BLaER1 treated with 17β-estradiol and CSF1 and Interleukin-3, amounts not matched to agents 10 nM and 100 nM (cell line): ENCODE measurements at regions not wholly inside any gene's neighbourhood (a gene's known extent, or its start where the extent isn't known, plus 50 kb on each side); places are given as distances from the start of the nearest gene placed in this dataset.

Experiments
- H3K27ac ChIP-seq, 11 experiments: shearing (Covaris generic); formaldehyde crosslinking; 2 replicates each; pipeline ENCODE4 v1.8.1; 2022
- H3K27me3 ChIP-seq, 11 experiments: shearing (Covaris generic); formaldehyde crosslinking; 2 replicates each; pipeline ENCODE4 v1.8.1; 2022
- H3K36me3 ChIP-seq, 11 experiments: shearing (Covaris generic); formaldehyde crosslinking; 2 replicates each; pipeline ENCODE4 v1.8.1; 2022
- H3K4me1 ChIP-seq, 10 experiments: shearing (Covaris generic); formaldehyde crosslinking; 2 replicates each; pipeline ENCODE4 v1.8.1; 2022
- H3K4me2 ChIP-seq, 11 experiments: shearing (Covaris generic); formaldehyde crosslinking; 2 replicates each; pipeline ENCODE4 v1.8.1; 2022
- H3K4me3 ChIP-seq, 10 experiments: shearing (Covaris generic); formaldehyde crosslinking; 2 replicates each; pipeline ENCODE4 v1.8.1; 2022
- H3K9ac ChIP-seq, 11 experiments: shearing (Covaris generic); formaldehyde crosslinking; 2 replicates each; pipeline ENCODE4 v1.8.1; 2022
- H3K9me3 ChIP-seq, 11 experiments: shearing (Covaris generic); formaldehyde crosslinking; replicated peaks in 1 of 11; 2 replicates each; pipeline ENCODE4 v1.8.1; 2022
- H4K20me1 ChIP-seq, 11 experiments: shearing (Covaris generic); formaldehyde crosslinking; 2 replicates each; pipeline ENCODE4 v1.8.1; 2022
- Cebpa-rat ChIP-seq, 11 experiments: shearing (Covaris generic); IDR thresholded peaks; 2 replicates each; pipeline ENCODE4 v1.8.1; 2022

GRCh38 chr12:128079446-128079845, 187.5 kb upstream of the TMEM132C start:
- no peaks in the 10 kb centered on the region for H3K36me3 ChIP-seq
- no peaks in the 10 kb centered on the region for H3K4me1 ChIP-seq
- no peak overlapping the region for H3K4me3 ChIP-seq
- H3K9me3 ChIP-seq = peaks cover 0 to 15% (median 11%) of the 10 kb centered on the region in 11 experiments; a peak in 14 of 22 replicates
- TF ChIP-seq Cebpa-rat (IDR thresholded peaks at IDR 0.05) = no peak
- no peak overlapping the region for H3K9ac ChIP-seq
- H3K27ac ChIP-seq = no peak overlapping the region
- no peaks in the 10 kb centered on the region for H3K27me3 ChIP-seq
- no peaks in the 10 kb centered on the region for H4K20me1 ChIP-seq
- no peak overlapping the region for H3K4me2 ChIP-seq

GRCh38 chr12:128083132-128083729, 183.7 kb upstream of the TMEM132C start:
- Histone ChIP-seq H3K4me1 (no peaks in the 10 kb centered on the region), H3K36me3 (no peaks in the 10 kb centered on the region), H3K27me3 (no peaks in the 10 kb centered on the region), H3K9ac (no peak overlapping the region), H3K4me3 (no peak overlapping the region), H3K9me3 (peaks cover 0 to 10% (median 5%) of the 10 kb centered on the region in 11 experiments; a peak in 11 of 22 replicates), H4K20me1 (no peaks in the 10 kb centered on the region), H3K4me2 (no peak overlapping the region), H3K27ac (no peak overlapping the region)
- no peak for TF ChIP-seq Cebpa-rat (IDR thresholded peaks at IDR 0.05)

GRCh38 chr12:128088926-128089325, 178.0 kb upstream of the TMEM132C start:
- Histone ChIP-seq H3K4me1 (no peaks in the 10 kb centered on the region), H3K9ac (no peak overlapping the region), H3K4me3 (no peak overlapping the region), H3K36me3 (no peaks in the 10 kb centered on the region), H3K27ac (no peak overlapping the region), H4K20me1 (no peaks in the 10 kb centered on the region), H3K9me3 (peaks cover 0 to 27% (median 10%) of the 10 kb centered on the region in 11 experiments; a peak in 11 of 22 replicates), H3K27me3 (no peaks in the 10 kb centered on the region), H3K4me2 (no peak overlapping the region)
- TF ChIP-seq Cebpa-rat (IDR thresholded peaks at IDR 0.05) = no peak

- Histone ChIP-seq H4K20me1 (no peaks in the 10 kb centered on the region), H3K27me3 (no peaks in the 10 kb centered on the region), H3K4me3 (no peak overlapping the region), H3K9me3 (peaks cover 0 to 27% (median 10%) of the 10 kb centered on the region in 11 experiments; a peak in 11 of 22 replicates), H3K36me3 (no peaks in the 10 kb centered on the region), H3K4me1 (no peaks in the 10 kb centered on the region), H3K27ac (no peak overlapping the region), H3K9ac (no peak overlapping the region), H3K4me2 (no peak overlapping the region)
- TF ChIP-seq Cebpa-rat (IDR thresholded peaks at IDR 0.05) = no peak
Observed at GRCh38 chr12:128089961-128090360, 177.0 kb upstream of the TMEM132C start.

GRCh38 chr12:128091101-128091720, 175.8 kb upstream of the TMEM132C start:
- TF ChIP-seq Cebpa-rat (IDR thresholded peaks at IDR 0.05) = no peak
- H3K4me3 ChIP-seq = no peak overlapping the region
- no peaks in the 10 kb centered on the region for H3K36me3 ChIP-seq
- H3K9ac ChIP-seq = no peak overlapping the region
- no peaks in the 10 kb centered on the region for H4K20me1 ChIP-seq
- no peaks in the 10 kb centered on the region for H3K4me1 ChIP-seq
- no peak overlapping the region for H3K4me2 ChIP-seq
- no peak overlapping the region for H3K27ac ChIP-seq
- H3K27me3 ChIP-seq = no peaks in the 10 kb centered on the region
- peaks cover 0 to 27% (median 10%) of the 10 kb centered on the region in 11 experiments; a peak in 11 of 22 replicates for H3K9me3 ChIP-seq

GRCh38 chr12:128091951-128092382, 175.0 kb upstream of the TMEM132C start:
- Histone ChIP-seq H3K4me1 (no peaks in the 10 kb centered on the region), H4K20me1 (no peaks in the 10 kb centered on the region), H3K36me3 (no peaks in the 10 kb centered on the region), H3K9me3 (peaks cover 0 to 27% (median 10%) of the 10 kb centered on the region in 11 experiments; a peak in 11 of 22 replicates), H3K27me3 (no peaks in the 10 kb centered on the region), H3K4me2 (no peak overlapping the region), H3K4me3 (no peak overlapping the region), H3K9ac (no peak overlapping the region), H3K27ac (no peak overlapping the region)
- no peak for TF ChIP-seq Cebpa-rat (IDR thresholded peaks at IDR 0.05)

GRCh38 chr12:128098730-128099129, 168.2 kb upstream of the TMEM132C start:
- no peaks in the 10 kb centered on the region for H4K20me1 ChIP-seq
- no peak for TF ChIP-seq Cebpa-rat (IDR thresholded peaks at IDR 0.05)
- no peaks in the 10 kb centered on the region for H3K36me3 ChIP-seq

GRCh38 chr12:128103152-128103551, 163.8 kb upstream of the TMEM132C start:
- H3K27me3 ChIP-seq = no peaks in the 10 kb centered on the region
- peaks cover 0 to 5% (median 0%) of the 10 kb centered on the region in 11 experiments; a peak in 1 of 22 replicates for H3K9me3 ChIP-seq
- no peak overlapping the region for H3K4me3 ChIP-seq
- H3K36me3 ChIP-seq = no peaks in the 10 kb centered on the region
- no peaks in the 10 kb centered on the region for H3K4me1 ChIP-seq
- H3K4me2 ChIP-seq = no peak overlapping the region
- no peak for TF ChIP-seq Cebpa-rat (IDR thresholded peaks at IDR 0.05)
- no peaks in the 10 kb centered on the region for H4K20me1 ChIP-seq
- no peak overlapping the region for H3K27ac ChIP-seq
- no peak overlapping the region for H3K9ac ChIP-seq

More at GRCh38 chr12:128098730-128099129, 168.2 kb upstream of the TMEM132C start:
- Histone ChIP-seq H3K4me1 (no peaks in the 10 kb centered on the region), H3K27me3 (no peaks in the 10 kb centered on the region), H3K4me2 (no peak overlapping the region), H3K4me3 (no peak overlapping the region), H3K27ac (no peak overlapping the region), H3K9me3 (peaks cover 0 to 5% (median 0%) of the 10 kb centered on the region in 11 experiments; a peak in 1 of 22 replicates), H3K9ac (no peak overlapping the region)

GRCh38 chr12:128109236-128109635, 157.7 kb upstream of the TMEM132C start:
- Histone ChIP-seq H3K27ac (no peak overlapping the region), H3K9ac (no peak overlapping the region), H3K27me3 (no peaks in the 10 kb centered on the region), H3K4me1 (no peaks in the 10 kb centered on the region), H3K36me3 (no peaks in the 10 kb centered on the region), H3K4me3 (no peak overlapping the region), H3K9me3 (no peaks in the 10 kb centered on the region), H3K4me2 (no peak overlapping the region), H4K20me1 (no peaks in the 10 kb centered on the region)
- no peak for TF ChIP-seq Cebpa-rat (IDR thresholded peaks at IDR 0.05)

- TF ChIP-seq Cebpa-rat (IDR thresholded peaks at IDR 0.05) = no peak
- Histone ChIP-seq H3K4me3 (no peak overlapping the region), H4K20me1 (no peaks in the 10 kb centered on the region), H3K4me1 (no peaks in the 10 kb centered on the region), H3K9me3 (no peaks in the 10 kb centered on the region), H3K27ac (no peak overlapping the region), H3K27me3 (no peaks in the 10 kb centered on the region), H3K9ac (no peak overlapping the region), H3K4me2 (no peak overlapping the region), H3K36me3 (no peaks in the 10 kb centered on the region)
Observed at GRCh38 chr12:128109636-128110035, 157.3 kb upstream of the TMEM132C start.
